Hepatocyte (in vitro differentiated cells): ENCODE measurements at regions not wholly inside any gene's neighbourhood (a gene's known extent, or its start where the extent isn't known, plus 50 kb on each side); places are given as distances from the start of the nearest gene placed in this dataset.
"Not testable (repeated sequence)": the region's sequence is repeated elsewhere in the genome, so short reads cannot be mapped to it uniquely, and the experiment has no call there.

Experiments used
- DNase-seq: peaks from one replicate; pipeline ENCODE4 v3.0.0-alpha.2; 2016; ENCODE audit warnings: low spot score
- H2AFZ ChIP-seq: fragments of 200-600 bp; sonication (generic); 2 replicates; pipeline ENCODE4 v1.6.0; 2016; ENCODE audit warnings: antibody characterized with exemption, mild to moderate bottlenecking
- H3K27ac ChIP-seq: fragments of 200-600 bp; sonication (generic); 2 replicates; pipeline ENCODE4 v1.5.1; 2016; ENCODE audit warnings: mild to moderate bottlenecking
- H3K27me3 ChIP-seq: fragments of 200-600 bp; sonication (generic); 2 replicates; pipeline ENCODE4 v1.6.1; 2016
- H3K36me3 ChIP-seq: fragments of 200-600 bp; sonication (generic); replicated peaks from 2 replicates; pipeline ENCODE4 v1.5.1; 2016; ENCODE audit warnings: low read depth; ENCODE audit not compliant: insufficient read depth
- H3K4me1 ChIP-seq: fragments of 200-600 bp; sonication (generic); 2 replicates; pipeline ENCODE4 v1.5.1; 2016; ENCODE audit warnings: mild to moderate bottlenecking, moderate library complexity; ENCODE audit not compliant: insufficient read depth
- H3K4me2 ChIP-seq: fragments of 200-600 bp; sonication (generic); 2 replicates; pipeline ENCODE4 v1.6.0; 2016
- H3K4me3 ChIP-seq: fragments of 200-600 bp; sonication (generic); 2 replicates; pipeline ENCODE4 v1.5.1; 2016; ENCODE audit warnings: mild to moderate bottlenecking
- H3K79me2 ChIP-seq: fragments of 200-600 bp; sonication (generic); 2 replicates; pipeline ENCODE4 v1.6.0; 2017; ENCODE audit warnings: mild to moderate bottlenecking
- H3K9me2 ChIP-seq: fragments of 200-600 bp; sonication (generic); replicated peaks from 2 replicates; pipeline ENCODE4 v1.6.0; 2017; ENCODE audit warnings: mild to moderate bottlenecking; ENCODE audit not compliant: insufficient read depth
- H3K9me3 ChIP-seq: fragments of 200-600 bp; sonication (generic); 2 replicates; pipeline ENCODE4 v1.5.1; 2016; ENCODE audit warnings: low read depth, mild to moderate bottlenecking
- H4K20me1 ChIP-seq: fragments of 200-600 bp; sonication (generic); 2 replicates; pipeline ENCODE4 v1.6.0; 2016; ENCODE audit warnings: mild to moderate bottlenecking; ENCODE audit not compliant: insufficient read depth, poor library complexity, severe bottlenecking
- EZH2 ChIP-seq: fragments of 200-600 bp; sonication (generic); IDR thresholded peaks from 2 replicates; pipeline ENCODE4 v1.6.1; 2016; ENCODE audit warnings: antibody characterized with exemption, mild to moderate bottlenecking, borderline replicate concordance
- EZH2phosphoT487 ChIP-seq: fragments of 200-600 bp; sonication (generic); IDR thresholded peaks from one replicate; pipeline ENCODE4 v1.6.1; 2018; ENCODE audit warnings: antibody characterized with exemption, mild to moderate bottlenecking, low read depth, moderate library complexity; ENCODE audit not compliant: unreplicated experiment, severe bottlenecking
- WGBS: methylation state at CpG from one replicate; pipeline ENCODE4 v1.1.6; 2016; ENCODE audit warnings: low lambda C conversion rate; ENCODE audit errors: missing lambda C conversion rate; 5-methylcytosine and 5-hydroxymethylcytosine counted together
- TF ChIP-seq, protein P1 (sequence below): fragments of 200-600 bp; sonication (generic); IDR thresholded peaks from 2 replicates; pipeline ENCODE4 v1.5.1; 2016; ENCODE audit warnings: antibody characterized with exemption, mild to moderate bottlenecking; ENCODE audit not compliant: poor library complexity

GRCh38 chr4:167885872-167886271 lies 206.5 kb upstream of the ANXA10 start:
- DNase-seq: no peak
- no peak for TF ChIP-seq EZH2
- no peak for TF ChIP-seq EZH2phosphoT487
- TF ChIP-seq, protein P1, sequence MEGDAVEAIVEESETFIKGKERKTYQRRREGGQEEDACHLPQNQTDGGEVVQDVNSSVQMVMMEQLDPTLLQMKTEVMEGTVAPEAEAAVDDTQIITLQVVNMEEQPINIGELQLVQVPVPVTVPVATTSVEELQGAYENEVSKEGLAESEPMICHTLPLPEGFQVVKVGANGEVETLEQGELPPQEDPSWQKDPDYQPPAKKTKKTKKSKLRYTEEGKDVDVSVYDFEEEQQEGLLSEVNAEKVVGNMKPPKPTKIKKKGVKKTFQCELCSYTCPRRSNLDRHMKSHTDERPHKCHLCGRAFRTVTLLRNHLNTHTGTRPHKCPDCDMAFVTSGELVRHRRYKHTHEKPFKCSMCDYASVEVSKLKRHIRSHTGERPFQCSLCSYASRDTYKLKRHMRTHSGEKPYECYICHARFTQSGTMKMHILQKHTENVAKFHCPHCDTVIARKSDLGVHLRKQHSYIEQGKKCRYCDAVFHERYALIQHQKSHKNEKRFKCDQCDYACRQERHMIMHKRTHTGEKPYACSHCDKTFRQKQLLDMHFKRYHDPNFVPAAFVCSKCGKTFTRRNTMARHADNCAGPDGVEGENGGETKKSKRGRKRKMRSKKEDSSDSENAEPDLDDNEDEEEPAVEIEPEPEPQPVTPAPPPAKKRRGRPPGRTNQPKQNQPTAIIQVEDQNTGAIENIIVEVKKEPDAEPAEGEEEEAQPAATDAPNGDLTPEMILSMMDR: no peak
- Histone ChIP-seq H2AFZ (no peak overlapping the region), H3K4me3 (no peak overlapping the region), H4K20me1 (no peaks in the 10 kb centered on the region), H3K79me2 (no peaks in the 10 kb centered on the region), H3K27ac (no peak overlapping the region), H3K4me2 (no peak overlapping the region), H3K9me2 (no peaks in the 10 kb centered on the region), H3K9me3 (no peaks in the 10 kb centered on the region), H3K36me3 (no peaks in the 10 kb centered on the region), H3K4me1 (no peaks in the 10 kb centered on the region), H3K27me3 (no peaks in the 10 kb centered on the region)
- 62% methylated on average over 1 of the region's 1 CpG for WGBS

- DNase-seq: no peak
- Histone ChIP-seq H2AFZ (no peak overlapping the region), H3K27ac (no peak overlapping the region), H3K9me2 (no peaks in the 10 kb centered on the region), H3K4me3 (no peak overlapping the region), H3K36me3 (no peaks in the 10 kb centered on the region), H3K79me2 (no peaks in the 10 kb centered on the region), H4K20me1 (no peaks in the 10 kb centered on the region), H3K27me3 (no peaks in the 10 kb centered on the region), H3K4me1 (no peaks in the 10 kb centered on the region), H3K9me3 (no peaks in the 10 kb centered on the region), H3K4me2 (no peak overlapping the region)
- WGBS: 77% methylated on average over 6 of the region's 6 CpGs
- TF ChIP-seq, protein P1: no peak
- TF ChIP-seq EZH2: no peak
- TF ChIP-seq EZH2phosphoT487: no peak
Measured at GRCh38 chr4:167887726-167888125, 204.6 kb upstream of the ANXA10 start.

GRCh38 chr4:167890226-167890625 lies 202.1 kb upstream of the ANXA10 start:
- no peaks in the 10 kb centered on the region for H3K4me1 ChIP-seq
- H2AFZ ChIP-seq: no peak overlapping the region
- no peaks in the 10 kb centered on the region for H3K9me3 ChIP-seq
- no peak for DNase-seq
- no peaks in the 10 kb centered on the region for H3K27me3 ChIP-seq
- H3K4me3 ChIP-seq: no peak overlapping the region
- H3K9me2 ChIP-seq: no peaks in the 10 kb centered on the region
- H3K79me2 ChIP-seq: no peaks in the 10 kb centered on the region
- H3K27ac ChIP-seq: no peak overlapping the region
- no peak overlapping the region for H3K4me2 ChIP-seq
- TF ChIP-seq, protein P1: no peak
- TF ChIP-seq EZH2phosphoT487: no peak
- TF ChIP-seq EZH2: no peak
- no peaks in the 10 kb centered on the region for H4K20me1 ChIP-seq
- H3K36me3 ChIP-seq: no peaks in the 10 kb centered on the region

DNA sequence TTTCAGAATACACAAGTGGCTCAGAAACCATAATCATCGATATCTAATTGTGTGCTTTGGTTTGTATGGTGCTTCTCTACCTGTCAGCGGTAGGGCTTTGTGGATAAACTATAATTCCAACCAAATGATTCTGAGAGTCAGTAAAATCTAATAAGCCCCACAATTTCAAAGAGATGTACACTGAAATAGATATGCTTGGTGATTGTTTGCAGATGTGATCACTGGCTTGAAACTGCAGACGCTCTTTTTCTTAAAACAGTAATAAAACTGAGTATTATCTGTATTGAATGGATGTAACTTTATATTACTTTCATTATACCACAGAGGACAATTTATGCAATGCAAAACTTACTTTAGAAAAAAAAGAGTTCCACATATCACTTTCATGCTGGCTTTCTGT lies 198.8 kb upstream of the ANXA10 start:
- Histone ChIP-seq H3K4me3 (no peak overlapping the region), H3K9me3 (no peaks in the 10 kb centered on the region), H3K79me2 (no peaks in the 10 kb centered on the region), H3K27ac (no peak overlapping the region), H2AFZ (no peak overlapping the region), H3K9me2 (no peaks in the 10 kb centered on the region), H3K36me3 (no peaks in the 10 kb centered on the region), H3K27me3 (no peaks in the 10 kb centered on the region), H4K20me1 (no peaks in the 10 kb centered on the region), H3K4me2 (no peak overlapping the region), H3K4me1 (peaks cover 7% of the 10 kb centered on the region)
- no peak for DNase-seq
- 68% methylated on average over 3 of the region's 3 CpGs for WGBS
- TF ChIP-seq EZH2phosphoT487 (no peak), EZH2 (no peak)
- TF ChIP-seq, protein P1: no peak

DNA sequence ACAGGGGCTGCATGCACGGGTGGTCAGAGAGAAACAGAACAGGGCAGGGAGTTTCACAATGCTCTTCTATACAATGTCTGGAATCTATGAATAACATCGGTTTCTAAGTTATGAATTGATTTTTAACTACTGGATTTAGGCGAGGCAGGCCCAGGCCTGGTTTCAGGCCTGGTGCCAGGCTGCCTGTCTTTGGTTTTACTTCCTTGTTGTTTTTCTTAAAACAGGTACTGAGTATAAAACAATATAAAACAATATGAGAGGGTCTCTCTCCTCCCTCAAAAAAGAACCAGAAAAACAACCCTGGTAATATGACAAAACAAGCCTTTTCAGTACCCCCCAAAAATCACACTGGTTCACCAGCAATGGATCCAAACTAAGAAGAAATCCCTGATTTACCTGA lies 196.1 kb upstream of the ANXA10 start:
- peak overlapping the region; percentile 6 for H3K4me2 ChIP-seq
- H3K27ac ChIP-seq: peak overlapping the region; percentile 70
- not testable (repeated sequence) for H2AFZ ChIP-seq, DNase-seq, H3K27me3 ChIP-seq, H3K9me3 ChIP-seq, H3K79me2 ChIP-seq, H3K9me2 ChIP-seq, H3K4me1 ChIP-seq, H3K36me3 ChIP-seq, H3K4me3 ChIP-seq, H4K20me1 ChIP-seq
- 50% methylated on average over 3 of the region's 3 CpGs for WGBS
